H1 (cell line): ENCODE measurements at regions not wholly inside any gene's neighbourhood (a gene's known extent, or its start where the extent isn't known, plus 50 kb on each side); places are given as distances from the start of the nearest gene placed in this dataset.

Source experiments
- BRCA1 ChIP-seq: IDR thresholded peaks from 2 replicates; pipeline ENCODE4 v1.6.1; 2012; ENCODE audit warnings: low read depth, low read length, improper control_type of control experiment
- CBX5 ChIP-seq: fragments of 300-800, 300-1000 bp; sonication (generic); IDR thresholded peaks from 2 replicates; pipeline ENCODE4 v1.7.1; 2016; ENCODE audit warnings: antibody characterized with exemption, low read length, low read depth
- CHD2 ChIP-seq: IDR thresholded peaks from 2 replicates; pipeline ENCODE4 v1.6.1; 2012; ENCODE audit warnings: low read length, improper control_type of control experiment
- CREB1 ChIP-seq: IDR thresholded peaks from 2 replicates; pipeline ENCODE4 v1.6.1; 2012; ENCODE audit warnings: inconsistent platforms
- KDM1A ChIP-seq: fragments of 200-600, 300-600 bp; sonication (generic); IDR thresholded peaks from 2 replicates; pipeline ENCODE4 v1.7.1; 2016; ENCODE audit warnings: mild to moderate bottlenecking, low read length, borderline replicate concordance
- NRF1 ChIP-seq: IDR thresholded peaks from 2 replicates; pipeline ENCODE4 v1.6.1; 2011; ENCODE audit warnings: mild to moderate bottlenecking, low read depth, low read length, improper control_type of control experiment
- POLR2A ChIP-seq, 2 experiments: IDR thresholded peaks; 1 replicate in 1 of 2; 2 replicates in 1 of 2; pipeline ENCODE4 v1.6.1; 2011; ENCODE audit warnings: low read depth in 2 of 2, low read length in 2 of 2, mild to moderate bottlenecking in 2 of 2; ENCODE audit errors: control extremely low read depth in 1 of 2
- SP1 ChIP-seq: IDR thresholded peaks from 2 replicates; pipeline ENCODE4 v1.6.1; 2011; ENCODE audit warnings: low read depth, low read length
- SUZ12 ChIP-seq: fragments of 200-600 bp; sonication (generic); IDR thresholded peaks from 2 replicates; pipeline ENCODE4 v1.6.1; 2012; ENCODE audit warnings: mild to moderate bottlenecking, inconsistent platforms, low read length, moderate library complexity, mixed read lengths
- TF ChIP-seq, protein P1 (sequence below), 3 experiments: IDR thresholded peaks; 1 replicate in 2 of 3; 2 replicates in 1 of 3; pipeline versions ENCODE4 v1.5.1 to v1.6.1; 2011; ENCODE audit warnings: low read length in 3 of 3, mild to moderate bottlenecking in 3 of 3, inconsistent platforms in 2 of 3, low read depth in 1 of 3, moderate library complexity in 1 of 3; ENCODE audit not compliant: insufficient read depth in 1 of 3; ENCODE audit errors: control extremely low read depth in 1 of 3
- TF ChIP-seq, protein P2 (sequence below): IDR thresholded peaks from 2 replicates; pipeline ENCODE4 v1.6.1; 2012; ENCODE audit warnings: inconsistent platforms
- TF ChIP-seq, protein P3 (sequence below): IDR thresholded peaks from 2 replicates; pipeline ENCODE4 v1.6.1; 2012; ENCODE audit warnings: inconsistent platforms

DNA sequence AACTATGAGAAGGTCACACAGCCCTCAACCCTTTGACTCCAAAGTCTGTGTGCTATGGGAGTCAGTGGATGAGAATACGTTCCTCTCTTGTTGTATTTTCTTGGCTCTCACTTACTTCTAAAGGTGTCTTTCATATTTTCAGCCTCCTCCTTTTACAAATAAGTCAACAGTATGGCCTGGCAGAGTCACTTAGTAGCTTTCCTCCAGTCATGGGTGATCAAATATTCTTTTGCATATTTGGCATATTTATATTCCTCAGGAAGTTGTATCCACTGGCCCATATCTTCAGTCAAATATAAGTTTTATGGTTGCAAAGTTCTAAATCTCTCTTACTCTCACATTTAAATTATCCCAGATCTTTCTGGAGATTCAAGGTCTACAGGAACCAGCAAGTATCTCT, 327.5 kb downstream of the ETS1 start:
- TF ChIP-seq, protein P1, sequence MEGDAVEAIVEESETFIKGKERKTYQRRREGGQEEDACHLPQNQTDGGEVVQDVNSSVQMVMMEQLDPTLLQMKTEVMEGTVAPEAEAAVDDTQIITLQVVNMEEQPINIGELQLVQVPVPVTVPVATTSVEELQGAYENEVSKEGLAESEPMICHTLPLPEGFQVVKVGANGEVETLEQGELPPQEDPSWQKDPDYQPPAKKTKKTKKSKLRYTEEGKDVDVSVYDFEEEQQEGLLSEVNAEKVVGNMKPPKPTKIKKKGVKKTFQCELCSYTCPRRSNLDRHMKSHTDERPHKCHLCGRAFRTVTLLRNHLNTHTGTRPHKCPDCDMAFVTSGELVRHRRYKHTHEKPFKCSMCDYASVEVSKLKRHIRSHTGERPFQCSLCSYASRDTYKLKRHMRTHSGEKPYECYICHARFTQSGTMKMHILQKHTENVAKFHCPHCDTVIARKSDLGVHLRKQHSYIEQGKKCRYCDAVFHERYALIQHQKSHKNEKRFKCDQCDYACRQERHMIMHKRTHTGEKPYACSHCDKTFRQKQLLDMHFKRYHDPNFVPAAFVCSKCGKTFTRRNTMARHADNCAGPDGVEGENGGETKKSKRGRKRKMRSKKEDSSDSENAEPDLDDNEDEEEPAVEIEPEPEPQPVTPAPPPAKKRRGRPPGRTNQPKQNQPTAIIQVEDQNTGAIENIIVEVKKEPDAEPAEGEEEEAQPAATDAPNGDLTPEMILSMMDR (IDR thresholded peaks at IDR 0.05; ENCODE audit: control extremely low read depth in 1 of 3, insufficient read depth in 1 of 3, low read depth in 1 of 3, low read length in 3 of 3) = no peak
- TF ChIP-seq, protein P2, sequence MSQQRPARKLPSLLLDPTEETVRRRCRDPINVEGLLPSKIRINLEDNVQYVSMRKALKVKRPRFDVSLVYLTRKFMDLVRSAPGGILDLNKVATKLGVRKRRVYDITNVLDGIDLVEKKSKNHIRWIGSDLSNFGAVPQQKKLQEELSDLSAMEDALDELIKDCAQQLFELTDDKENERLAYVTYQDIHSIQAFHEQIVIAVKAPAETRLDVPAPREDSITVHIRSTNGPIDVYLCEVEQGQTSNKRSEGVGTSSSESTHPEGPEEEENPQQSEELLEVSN = no peak
- TF ChIP-seq NRF1 = no peak
- TF ChIP-seq, protein P3, sequence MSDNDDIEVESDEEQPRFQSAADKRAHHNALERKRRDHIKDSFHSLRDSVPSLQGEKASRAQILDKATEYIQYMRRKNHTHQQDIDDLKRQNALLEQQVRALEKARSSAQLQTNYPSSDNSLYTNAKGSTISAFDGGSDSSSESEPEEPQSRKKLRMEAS = no peak
- TF ChIP-seq KDM1A = no peak
- TF ChIP-seq POLR2A (IDR thresholded peaks at IDR 0.05; ENCODE audit: control extremely low read depth in 1 of 2, low read depth in 2 of 2, low read length in 2 of 2) = no peak
- no peak for TF ChIP-seq CREB1
- TF ChIP-seq SUZ12 = no peak
- TF ChIP-seq CHD2 = no peak
- no peak for TF ChIP-seq BRCA1
- no peak for TF ChIP-seq CBX5
- TF ChIP-seq SP1 = no peak
